WI38 (cell line): ENCODE measurements at regions not wholly inside any gene's neighbourhood (a gene's known extent, or its start where the extent isn't known, plus 50 kb on each side); places are given as distances from the start of the nearest gene placed in this dataset.

ENCODE experiments used
- H3K4me3 ChIP-seq: 2 replicates; pipeline ENCODE4 v1.5.1; 2011; ENCODE audit warnings: low read depth, mild to moderate bottlenecking, control low read depth, low read length
- TF ChIP-seq, protein P1 (sequence below): IDR thresholded peaks from 2 replicates; pipeline ENCODE4 v1.5.1; 2012; ENCODE audit warnings: low read depth, mild to moderate bottlenecking, control low read depth, low read length

DNA sequence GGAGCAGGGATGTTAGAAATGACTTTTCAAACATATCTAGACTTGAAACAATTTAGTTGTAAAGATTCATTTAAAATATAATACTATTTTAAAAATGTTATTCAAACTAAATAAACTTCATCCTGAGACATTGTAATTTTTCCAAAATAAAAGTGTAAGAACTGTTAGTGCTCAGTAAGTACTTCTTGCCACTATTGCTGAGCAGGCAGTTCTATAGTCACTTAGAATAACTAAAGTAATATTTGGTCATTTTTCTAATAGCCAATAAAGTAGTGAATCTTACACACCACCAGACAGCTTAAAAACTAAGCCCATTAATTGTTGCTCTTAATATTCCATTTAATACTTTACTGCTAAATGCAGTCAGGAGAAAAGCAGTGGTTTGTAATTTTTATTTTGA lies 1120.0 kb upstream of the CDH10 start:
- TF ChIP-seq, protein P1, sequence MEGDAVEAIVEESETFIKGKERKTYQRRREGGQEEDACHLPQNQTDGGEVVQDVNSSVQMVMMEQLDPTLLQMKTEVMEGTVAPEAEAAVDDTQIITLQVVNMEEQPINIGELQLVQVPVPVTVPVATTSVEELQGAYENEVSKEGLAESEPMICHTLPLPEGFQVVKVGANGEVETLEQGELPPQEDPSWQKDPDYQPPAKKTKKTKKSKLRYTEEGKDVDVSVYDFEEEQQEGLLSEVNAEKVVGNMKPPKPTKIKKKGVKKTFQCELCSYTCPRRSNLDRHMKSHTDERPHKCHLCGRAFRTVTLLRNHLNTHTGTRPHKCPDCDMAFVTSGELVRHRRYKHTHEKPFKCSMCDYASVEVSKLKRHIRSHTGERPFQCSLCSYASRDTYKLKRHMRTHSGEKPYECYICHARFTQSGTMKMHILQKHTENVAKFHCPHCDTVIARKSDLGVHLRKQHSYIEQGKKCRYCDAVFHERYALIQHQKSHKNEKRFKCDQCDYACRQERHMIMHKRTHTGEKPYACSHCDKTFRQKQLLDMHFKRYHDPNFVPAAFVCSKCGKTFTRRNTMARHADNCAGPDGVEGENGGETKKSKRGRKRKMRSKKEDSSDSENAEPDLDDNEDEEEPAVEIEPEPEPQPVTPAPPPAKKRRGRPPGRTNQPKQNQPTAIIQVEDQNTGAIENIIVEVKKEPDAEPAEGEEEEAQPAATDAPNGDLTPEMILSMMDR, result no peak
- H3K4me3 ChIP-seq, result no peak overlapping the region

DNA sequence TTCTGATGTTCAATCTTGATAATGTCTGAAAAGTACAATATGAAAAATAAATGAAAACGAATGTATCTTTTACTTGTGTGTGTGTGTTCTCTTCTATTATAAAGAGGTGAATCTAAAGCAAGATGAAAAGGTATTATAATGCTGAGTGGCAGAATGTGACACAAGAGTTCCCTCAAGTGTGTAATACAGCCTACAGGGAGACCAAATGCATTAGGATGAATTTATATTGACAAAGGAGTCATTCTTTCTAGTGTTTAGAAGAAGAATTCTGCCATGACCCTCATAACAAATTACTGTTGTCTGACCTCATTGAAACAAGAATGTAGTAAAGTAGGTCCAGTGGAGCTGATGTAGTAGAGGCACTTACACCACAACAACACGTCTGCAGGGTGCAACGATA lies 1119.0 kb upstream of the CDH10 start:
- TF ChIP-seq, protein P1, result no peak
- H3K4me3 ChIP-seq, result no peak overlapping the region

DNA sequence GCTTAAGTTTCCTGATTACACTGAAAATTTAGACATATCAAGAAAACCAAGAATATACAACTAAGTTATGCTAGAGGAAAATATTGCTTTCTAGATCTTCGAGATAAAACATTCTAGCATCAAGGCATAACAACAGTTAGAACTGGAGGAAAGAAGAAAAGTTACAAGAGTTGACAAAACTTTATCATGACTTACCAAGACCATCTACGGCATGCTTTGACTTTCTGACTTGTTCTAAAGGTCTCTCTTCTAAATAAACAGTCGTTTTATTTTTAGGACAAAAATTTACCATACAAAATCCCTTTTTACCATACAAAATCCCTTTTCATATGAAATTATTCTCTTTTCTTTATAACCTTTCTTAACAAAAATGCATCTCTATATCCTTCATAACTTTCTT lies 1110.1 kb upstream of the CDH10 start:
- no peak overlapping the region for H3K4me3 ChIP-seq
- TF ChIP-seq, protein P1, result no peak

DNA sequence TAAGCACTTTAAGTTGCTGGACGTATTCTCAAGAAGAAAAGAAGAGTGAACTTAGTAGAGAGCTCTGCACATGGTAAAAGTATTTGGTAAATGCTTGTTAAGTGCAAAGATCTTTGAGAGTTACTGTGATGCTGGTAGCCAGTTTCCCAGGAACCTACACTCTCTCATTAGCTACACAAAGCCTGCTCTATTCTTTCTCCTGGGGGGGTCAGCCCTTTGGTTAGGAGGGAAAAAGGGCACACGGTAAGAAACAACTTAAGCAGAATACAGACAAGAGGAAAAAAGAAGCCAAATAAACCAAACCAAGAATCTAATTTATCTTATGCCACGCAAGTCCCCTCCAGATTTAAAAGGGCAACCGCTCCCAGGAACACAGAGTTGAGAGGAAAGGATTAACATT lies 1100.1 kb upstream of the CDH10 start:
- TF ChIP-seq, protein P1, result no peak
- no peak overlapping the region for H3K4me3 ChIP-seq

DNA sequence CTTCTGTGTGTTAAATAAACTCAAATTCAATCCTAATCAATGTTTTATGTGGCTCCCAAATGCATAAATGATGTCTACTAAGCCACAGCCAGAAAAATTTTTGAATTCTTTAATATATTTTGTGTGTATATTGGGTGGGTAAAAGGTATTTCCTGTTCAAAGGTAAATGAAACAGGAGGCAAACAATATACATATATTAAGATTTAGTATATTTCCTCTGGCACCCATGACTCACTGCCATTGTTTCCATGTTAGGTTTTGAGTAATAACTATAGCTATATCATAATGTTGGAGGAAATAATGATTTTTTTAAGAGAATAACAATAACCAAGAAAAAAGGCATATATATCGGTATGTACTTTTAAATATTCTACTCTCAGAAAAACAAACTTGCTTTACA lies 1071.9 kb upstream of the CDH10 start:
- TF ChIP-seq, protein P1, result no peak
- no peak overlapping the region for H3K4me3 ChIP-seq

DNA sequence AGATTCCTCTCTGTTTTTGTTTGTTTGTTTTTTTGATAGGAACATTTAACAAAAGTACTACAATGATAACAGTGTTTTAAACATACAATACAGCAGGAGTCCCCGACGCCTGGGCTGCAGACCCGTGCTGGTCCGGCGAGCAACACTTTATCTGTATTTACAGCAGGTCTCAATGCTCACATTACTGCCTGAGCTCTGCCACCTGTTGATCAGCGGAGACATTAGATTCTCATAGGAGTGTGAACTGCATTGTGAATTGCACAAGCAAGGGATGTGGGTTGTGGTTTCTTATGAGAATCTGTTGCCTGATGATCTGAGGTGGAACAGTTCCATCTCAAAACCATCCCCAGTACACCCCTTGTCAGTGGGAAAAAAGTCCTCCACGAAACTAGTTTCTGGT lies 1068.5 kb upstream of the CDH10 start:
- no peak overlapping the region for H3K4me3 ChIP-seq
- TF ChIP-seq, protein P1, result no peak

DNA sequence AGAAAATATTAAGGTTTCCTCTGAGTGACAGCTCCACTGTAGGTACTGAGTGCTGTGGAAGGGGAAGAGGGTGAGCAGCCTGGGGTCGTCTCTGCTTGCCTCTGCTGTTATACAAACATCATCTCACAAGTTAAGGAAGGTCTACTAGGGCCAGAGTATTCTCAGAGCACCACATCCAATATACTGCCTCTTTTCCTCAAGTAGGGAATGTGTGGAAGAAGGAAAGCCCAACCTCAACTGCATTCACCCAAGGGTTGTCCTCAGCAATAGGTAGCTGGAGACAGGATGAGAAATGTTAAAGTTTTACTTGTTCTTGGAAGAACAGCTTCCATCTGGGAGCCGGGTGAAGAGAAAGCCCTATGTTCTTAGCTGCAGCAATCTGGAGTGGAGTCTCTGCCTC lies 1062.3 kb upstream of the CDH10 start:
- TF ChIP-seq, protein P1, result no peak
- H3K4me3 ChIP-seq, result no peak overlapping the region
